HG02884 (cell line): ENCODE measurements at regions not wholly inside any gene's neighbourhood (a gene's known extent, or its start where the extent isn't known, plus 50 kb on each side); places are given as distances from the start of the nearest gene placed in this dataset.

Experiments
- ATAC-seq: cut with Tn5 transposase; IDR thresholded peaks from one replicate; pipeline ENCODE4 v1.9.1; 2021; ENCODE audit warnings: mild to moderate bottlenecking, moderate library complexity; ENCODE audit not compliant: unreplicated experiment

GRCh38 chr7:17512181-17512675 lies 213.8 kb downstream of the AHR start:
- no peak for ATAC-seq

GRCh38 chr7:17516771-17517170 lies 218.3 kb downstream of the AHR start:
- no peak for ATAC-seq

DNA sequence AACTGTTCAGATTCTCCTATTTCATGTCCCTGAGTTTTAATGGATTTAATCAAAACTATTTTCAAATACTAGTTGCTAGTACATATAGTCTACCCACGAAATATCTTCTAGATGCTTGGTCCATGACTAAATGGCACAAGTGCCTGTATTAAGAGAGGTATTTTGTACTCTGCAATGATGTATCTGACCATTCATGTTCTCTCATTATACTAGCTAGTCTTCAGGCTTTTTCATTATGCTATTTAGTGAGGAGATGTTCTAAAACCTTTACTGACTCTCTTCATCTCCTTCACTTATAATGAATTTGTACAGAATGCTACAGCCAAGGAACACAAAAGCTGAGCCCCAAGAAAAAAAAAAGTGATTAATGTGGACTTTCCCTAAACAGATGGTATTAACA lies 222.5 kb downstream of the AHR start:
- ATAC-seq, result no peak

DNA sequence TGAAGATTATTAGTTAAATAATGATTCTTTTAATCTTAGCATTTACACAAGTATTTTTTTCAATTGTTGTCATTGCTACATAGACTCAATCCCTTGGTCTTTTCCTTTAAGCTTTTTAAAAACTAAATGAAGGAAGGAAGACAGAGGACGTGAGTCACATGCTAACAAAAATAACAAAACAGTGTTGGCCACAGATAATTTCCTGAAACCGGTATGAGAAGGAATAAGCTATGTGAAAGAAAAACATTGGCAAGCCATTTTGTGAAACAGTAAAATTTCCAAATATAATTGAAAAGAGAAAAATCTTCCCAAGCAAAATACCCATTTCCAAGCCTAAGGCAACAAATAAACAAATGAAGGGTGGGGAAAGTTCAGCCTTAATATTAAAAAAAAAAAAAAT lies 223.0 kb downstream of the AHR start:
- ATAC-seq, result no peak

GRCh38 chr7:17523813-17524739 lies 225.6 kb downstream of the AHR start:
- no peak for ATAC-seq

- no peak for ATAC-seq
Measured at GRCh38 chr7:17524746-17525145, 226.3 kb downstream of the AHR start.

GRCh38 chr7:17526621-17527020 lies 228.2 kb downstream of the AHR start:
- ATAC-seq, result no peak

DNA sequence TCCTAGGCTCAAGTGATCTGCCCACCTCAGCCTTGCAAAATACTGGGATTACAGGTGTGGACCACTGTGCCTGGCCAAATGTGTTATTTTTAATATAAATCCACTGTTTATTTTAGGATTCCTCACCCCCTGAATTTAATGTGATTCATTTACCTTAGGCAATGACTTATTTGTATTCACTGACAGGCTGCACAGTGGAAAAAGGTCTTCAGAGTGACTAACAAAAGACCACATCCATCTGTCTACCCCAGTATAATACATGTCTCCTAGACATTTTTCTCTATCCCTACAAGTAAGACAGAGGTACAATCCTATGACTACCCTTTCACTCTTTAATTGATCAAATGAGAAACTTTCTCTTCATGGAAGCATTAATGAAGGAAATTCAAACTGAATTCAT lies 230.2 kb downstream of the AHR start:
- ATAC-seq, result no peak

GRCh38 chr7:17530244-17530643 lies 231.8 kb downstream of the AHR start:
- ATAC-seq, result no peak

GRCh38 chr7:17530741-17531421 lies 232.4 kb downstream of the AHR start:
- ATAC-seq, result peak; percentile 67

GRCh38 chr7:17532861-17533404 lies 234.5 kb downstream of the AHR start:
- no peak for ATAC-seq

GRCh38 chr7:17534348-17534747 lies 235.9 kb downstream of the AHR start:
- no peak for ATAC-seq

DNA sequence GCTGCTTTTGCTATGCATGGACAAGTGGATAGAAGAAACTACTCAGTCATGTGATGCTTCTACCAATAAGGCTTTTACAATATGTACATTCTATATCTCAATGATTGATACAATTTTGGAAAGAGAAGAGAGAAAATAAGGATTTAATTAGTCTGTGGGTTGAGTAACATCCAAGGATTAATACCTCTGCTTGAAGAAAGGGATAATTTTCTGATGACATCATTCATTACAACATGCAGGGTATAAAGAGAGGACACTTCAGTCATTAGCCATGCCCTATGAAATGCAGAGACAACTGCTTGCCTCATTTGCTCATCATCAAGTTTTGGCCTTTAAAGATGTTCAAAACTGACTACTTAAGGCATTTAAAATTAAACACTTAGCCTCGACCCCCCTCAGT lies 237.3 kb downstream of the AHR start:
- no peak for ATAC-seq

DNA sequence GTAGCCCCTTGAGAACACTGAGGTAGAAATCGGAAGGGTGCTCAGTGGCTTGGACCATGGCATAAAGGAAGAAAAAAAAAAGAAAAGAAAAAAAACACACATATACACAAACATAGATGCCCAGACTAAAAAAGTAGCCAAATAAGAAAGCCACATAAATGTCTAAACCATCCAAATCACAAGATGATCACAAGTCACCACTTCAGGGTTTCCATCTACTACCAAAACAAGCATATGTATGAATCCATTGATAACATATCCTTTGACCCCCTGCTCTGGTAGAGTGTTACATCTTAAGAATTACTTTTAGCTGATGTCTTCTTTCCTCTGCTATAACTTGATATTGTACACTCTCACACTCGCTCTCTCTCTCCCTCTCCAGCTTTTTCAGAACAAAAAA lies 245.9 kb downstream of the AHR start:
- no peak for ATAC-seq

DNA sequence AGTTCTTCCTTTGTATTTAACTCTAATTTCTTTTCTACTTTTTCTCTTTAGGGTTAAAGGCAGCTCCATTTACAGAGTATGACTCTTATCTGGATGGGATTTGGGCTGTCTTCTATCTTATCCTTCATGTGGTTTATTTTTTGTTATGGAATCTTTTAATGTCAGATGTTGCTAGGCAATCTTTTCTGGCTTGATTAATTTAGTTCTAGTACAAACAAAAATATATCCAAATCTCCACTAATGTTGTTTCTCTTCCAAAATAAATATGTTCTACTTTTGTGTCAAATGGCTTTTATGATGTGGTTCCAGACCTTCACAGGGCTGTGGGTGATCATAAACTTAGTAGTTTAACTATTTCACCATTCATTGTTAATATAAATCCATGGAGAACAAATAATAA lies 246.9 kb downstream of the AHR start:
- ATAC-seq, result no peak

DNA sequence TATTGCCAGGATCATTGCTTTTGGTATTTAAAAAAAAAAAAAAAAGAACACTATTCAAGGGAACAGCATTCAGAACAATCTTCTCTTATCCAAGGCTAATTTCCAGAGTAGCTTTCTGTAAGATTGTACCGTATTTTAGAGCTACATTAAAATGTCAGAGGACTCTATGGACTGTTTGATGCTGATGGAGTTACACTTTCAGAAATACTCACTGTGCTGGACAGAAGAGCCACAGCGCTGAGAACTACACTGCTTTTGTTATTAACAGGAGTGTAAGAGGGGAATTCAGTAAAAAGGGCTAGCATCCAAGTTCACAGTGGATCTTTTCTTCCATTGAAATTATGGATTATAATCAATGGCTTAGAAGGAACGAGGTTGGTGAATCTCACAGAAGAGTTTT lies 247.7 kb downstream of the AHR start:
- no peak for ATAC-seq

DNA sequence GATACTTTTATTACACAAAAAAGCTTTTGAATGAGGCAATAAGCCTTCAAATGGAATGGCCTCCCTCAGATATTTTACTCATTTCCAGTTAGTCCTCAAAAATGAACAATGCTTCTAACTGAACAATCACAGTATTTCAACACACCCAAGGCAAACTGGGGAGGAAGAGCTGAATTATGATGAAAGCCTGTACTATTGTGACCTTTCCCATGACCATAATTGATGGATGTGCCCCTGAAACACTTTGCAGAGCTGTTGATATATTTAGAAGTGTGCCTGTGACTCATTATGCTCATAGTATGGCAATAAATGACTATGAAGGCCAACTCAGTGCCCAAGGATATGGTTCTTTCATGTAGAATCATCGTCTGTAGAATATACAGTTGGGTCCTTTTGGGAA lies 248.1 kb downstream of the AHR start:
- no peak for ATAC-seq

GRCh38 chr7:17548014-17548653 lies 249.7 kb downstream of the AHR start:
- ATAC-seq, result no peak

- ATAC-seq, result no peak
Measured at GRCh38 chr7:17549406-17549805, 251.0 kb downstream of the AHR start.

DNA sequence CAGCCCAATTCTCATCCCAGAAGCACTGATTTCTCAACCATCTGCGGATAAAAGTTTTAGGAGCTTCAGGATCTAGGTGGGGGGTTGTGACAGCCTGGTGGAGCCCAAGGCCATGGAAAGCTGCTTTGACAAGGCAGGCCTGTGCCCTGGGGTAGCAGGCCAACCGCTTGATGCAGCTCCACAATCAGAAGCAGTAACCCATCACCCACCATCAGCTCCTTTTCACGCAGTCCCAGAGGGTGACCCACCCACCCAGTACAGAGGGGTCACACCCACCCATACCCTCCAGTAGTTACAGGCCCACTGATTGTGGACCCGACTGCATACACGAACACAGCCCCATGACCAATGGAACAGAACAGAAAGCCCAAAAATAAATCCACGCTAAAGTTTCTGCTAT lies 253.9 kb downstream of the AHR start:
- ATAC-seq, result no peak

DNA sequence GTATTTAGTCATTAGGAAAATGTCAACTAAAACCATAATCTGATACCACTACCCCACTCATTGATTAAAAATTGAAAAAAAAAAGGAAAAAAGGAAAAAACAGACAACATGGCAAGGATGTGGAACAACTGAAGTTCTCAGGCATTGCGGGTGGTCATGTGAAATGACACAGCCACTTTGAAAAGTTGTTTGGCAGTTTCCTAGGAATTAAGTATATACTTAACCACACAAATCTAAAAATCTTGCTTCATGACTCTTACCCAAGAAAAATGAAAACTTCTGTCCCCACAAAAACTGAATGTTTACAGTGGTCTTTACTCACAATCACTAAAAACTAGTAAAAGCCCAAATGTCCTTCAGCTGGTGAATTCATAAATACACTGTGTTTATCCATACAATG lies 254.5 kb downstream of the AHR start:
- no peak for ATAC-seq
